GM12864 (cell line): ENCODE measurements at regions not wholly inside any gene's neighbourhood (a gene's known extent, or its start where the extent isn't known, plus 50 kb on each side); places are given as distances from the start of the nearest gene placed in this dataset.

Experiments used
- DNase-seq: peaks from one replicate; pipeline ENCODE4 v3.0.0-alpha.2; 2011; ENCODE audit warnings: low read depth
- H3K4me3 ChIP-seq: 2 replicates; pipeline ENCODE4 v1.5.1; 2011; ENCODE audit warnings: mild to moderate bottlenecking, low read depth, low read length, control low read depth
- CTCF ChIP-seq: IDR thresholded peaks from 2 replicates; pipeline ENCODE4 v1.5.1; 2011; ENCODE audit warnings: low read depth, mild to moderate bottlenecking, moderate library complexity, low read length, control low read depth, inconsistent platforms; ENCODE audit errors: missing control alignments

- TF ChIP-seq CTCF: no peak
- no peak for DNase-seq
These were observed 97.1 kb downstream of the JCAD start for GRCh38 chr10:29962166-29962850.

GRCh38 chr10:29961351-29961750 is 98.0 kb downstream of the JCAD start:
- no peak for TF ChIP-seq CTCF
- no peak for DNase-seq
- no peak overlapping the region for H3K4me3 ChIP-seq

More at GRCh38 chr10:29962166-29962850, 97.1 kb downstream of the JCAD start:
- no peak overlapping the region for H3K4me3 ChIP-seq

GRCh38 chr10:29960261-29960660 is 99.1 kb downstream of the JCAD start:
- no peak for TF ChIP-seq CTCF
- no peak overlapping the region for H3K4me3 ChIP-seq
- DNase-seq: no peak

GRCh38 chr10:29959586-29959985 is 99.8 kb downstream of the JCAD start:
- no peak for DNase-seq

GRCh38 chr10:29958440-29958839 is 100.9 kb downstream of the JCAD start:
- no peak overlapping the region for H3K4me3 ChIP-seq
- DNase-seq: no peak
- TF ChIP-seq CTCF: no peak

More at GRCh38 chr10:29959586-29959985, 99.8 kb downstream of the JCAD start:
- H3K4me3 ChIP-seq: no peak overlapping the region
- no peak for TF ChIP-seq CTCF

GRCh38 chr10:29957907-29958331 is 101.5 kb downstream of the JCAD start:
- no peak for DNase-seq
- no peak for TF ChIP-seq CTCF
- H3K4me3 ChIP-seq: no peak overlapping the region

- TF ChIP-seq CTCF: no peak
- DNase-seq: no peak
- H3K4me3 ChIP-seq: no peak overlapping the region
These were observed 102.2 kb downstream of the JCAD start for GRCh38 chr10:29957236-29957635.
